Mesothelial cell of epicardium (in vitro differentiated cells): ENCODE measurements at regions not wholly inside any gene's neighbourhood (a gene's known extent, or its start where the extent isn't known, plus 50 kb on each side); places are given as distances from the start of the nearest gene placed in this dataset.

Experiments
- DNase-seq, 2 experiments: peaks; one replicate each; pipeline ENCODE4 v3.0.0; 2021; ENCODE audit warnings: low spot score in 2 of 2; ENCODE audit not compliant: unreplicated experiment in 2 of 2
- H3K27ac Mint-ChIP-seq: 2 replicates; pipeline ENCODE4 v1.8.0; 2021; ENCODE audit warnings: mixed read lengths
- H3K27me3 Mint-ChIP-seq: 2 replicates; pipeline ENCODE4 v1.8.0; 2021; ENCODE audit warnings: low read depth, mixed read lengths
- H3K36me3 Mint-ChIP-seq: 2 replicates; pipeline ENCODE4 v1.8.0; 2021; ENCODE audit warnings: mixed read lengths
- H3K4me1 Mint-ChIP-seq: 2 replicates; pipeline ENCODE4 v1.8.0; 2021; ENCODE audit warnings: mixed read lengths
- H3K4me3 Mint-ChIP-seq: 2 replicates; pipeline ENCODE4 v1.8.0; 2021; ENCODE audit warnings: mild to moderate bottlenecking, moderate library complexity, mixed read lengths
- H3K9me3 Mint-ChIP-seq: 2 replicates; pipeline ENCODE4 v1.8.0; 2021; ENCODE audit warnings: mixed read lengths
- TF ChIP-seq, protein P1 (sequence below): fragments of 200-600 bp; sonication (generic); IDR thresholded peaks from one replicate; pipeline ENCODE4 v1.5.0; 2021; ENCODE audit warnings: antibody characterized with exemption; ENCODE audit not compliant: unreplicated experiment

DNA sequence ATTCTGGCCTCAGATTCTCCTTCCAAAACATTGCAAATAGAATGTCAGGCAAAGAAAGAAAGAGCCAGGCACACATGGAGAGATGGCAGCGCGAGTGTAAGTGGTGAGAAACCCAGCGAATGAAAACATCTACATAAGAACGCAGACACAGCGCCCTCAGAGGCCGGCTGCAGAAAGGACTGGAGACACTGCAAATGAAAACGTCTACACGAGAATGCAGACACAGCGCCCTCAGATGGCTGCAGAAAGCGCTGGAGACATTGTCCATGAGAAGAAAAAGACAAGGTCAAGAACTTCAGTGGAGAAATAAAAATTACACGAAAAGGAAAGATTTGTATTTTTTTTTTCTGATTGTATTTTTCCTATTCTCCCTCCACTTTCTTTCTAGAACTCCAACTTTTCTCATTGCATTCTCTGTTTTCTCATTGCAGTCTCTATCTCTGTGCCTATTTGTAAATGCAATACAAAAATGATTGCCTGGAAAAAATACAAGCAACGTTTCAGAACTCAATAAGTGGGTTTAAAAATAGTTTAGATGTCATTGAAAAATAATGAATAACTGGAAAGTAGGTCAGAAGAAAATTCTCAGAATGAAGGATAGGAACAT is 117.9 kb upstream of the LPCAT1 start:
- H3K4me3 Mint-ChIP-seq = no peak overlapping the region
- peak in 1 of 2 experiments; percentile 67 for DNase-seq
- H3K27ac Mint-ChIP-seq = no peak overlapping the region
- no peaks in the 10 kb centered on the region for H3K9me3 Mint-ChIP-seq
- TF ChIP-seq, protein P1, sequence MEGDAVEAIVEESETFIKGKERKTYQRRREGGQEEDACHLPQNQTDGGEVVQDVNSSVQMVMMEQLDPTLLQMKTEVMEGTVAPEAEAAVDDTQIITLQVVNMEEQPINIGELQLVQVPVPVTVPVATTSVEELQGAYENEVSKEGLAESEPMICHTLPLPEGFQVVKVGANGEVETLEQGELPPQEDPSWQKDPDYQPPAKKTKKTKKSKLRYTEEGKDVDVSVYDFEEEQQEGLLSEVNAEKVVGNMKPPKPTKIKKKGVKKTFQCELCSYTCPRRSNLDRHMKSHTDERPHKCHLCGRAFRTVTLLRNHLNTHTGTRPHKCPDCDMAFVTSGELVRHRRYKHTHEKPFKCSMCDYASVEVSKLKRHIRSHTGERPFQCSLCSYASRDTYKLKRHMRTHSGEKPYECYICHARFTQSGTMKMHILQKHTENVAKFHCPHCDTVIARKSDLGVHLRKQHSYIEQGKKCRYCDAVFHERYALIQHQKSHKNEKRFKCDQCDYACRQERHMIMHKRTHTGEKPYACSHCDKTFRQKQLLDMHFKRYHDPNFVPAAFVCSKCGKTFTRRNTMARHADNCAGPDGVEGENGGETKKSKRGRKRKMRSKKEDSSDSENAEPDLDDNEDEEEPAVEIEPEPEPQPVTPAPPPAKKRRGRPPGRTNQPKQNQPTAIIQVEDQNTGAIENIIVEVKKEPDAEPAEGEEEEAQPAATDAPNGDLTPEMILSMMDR = peak; percentile 37
- peaks cover 14% of the 10 kb centered on the region for H3K4me1 Mint-ChIP-seq
- no peaks in the 10 kb centered on the region for H3K36me3 Mint-ChIP-seq
- peaks cover 48% of the 10 kb centered on the region for H3K27me3 Mint-ChIP-seq

DNA sequence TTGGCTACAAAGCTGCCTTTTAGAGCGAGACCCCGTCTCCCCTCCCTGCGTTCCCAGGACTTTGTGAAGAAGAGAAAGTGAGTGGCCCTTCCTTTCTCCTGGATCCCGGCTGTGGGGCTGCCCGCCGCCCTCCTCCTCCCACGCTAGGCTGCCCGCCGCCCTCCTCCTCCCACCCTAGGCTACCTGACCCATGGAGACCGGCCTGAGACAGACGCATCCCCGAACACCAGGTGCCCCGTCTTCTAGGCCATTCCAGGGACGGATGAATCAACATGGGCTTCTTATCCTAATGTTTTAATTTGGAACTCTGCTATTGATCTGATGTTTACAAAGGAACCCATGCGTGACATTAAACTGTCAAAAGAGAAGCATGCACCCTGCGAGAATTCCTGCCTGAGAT is 117.3 kb upstream of the LPCAT1 start:
- Mint-ChIP-seq H3K27me3 (peaks cover 47% of the 10 kb centered on the region), H3K36me3 (no peaks in the 10 kb centered on the region), H3K4me3 (no peak overlapping the region), H3K27ac (no peak overlapping the region), H3K4me1 (peaks cover 14% of the 10 kb centered on the region), H3K9me3 (no peaks in the 10 kb centered on the region)
- TF ChIP-seq, protein P1 = no peak
- DNase-seq = no peak

DNA sequence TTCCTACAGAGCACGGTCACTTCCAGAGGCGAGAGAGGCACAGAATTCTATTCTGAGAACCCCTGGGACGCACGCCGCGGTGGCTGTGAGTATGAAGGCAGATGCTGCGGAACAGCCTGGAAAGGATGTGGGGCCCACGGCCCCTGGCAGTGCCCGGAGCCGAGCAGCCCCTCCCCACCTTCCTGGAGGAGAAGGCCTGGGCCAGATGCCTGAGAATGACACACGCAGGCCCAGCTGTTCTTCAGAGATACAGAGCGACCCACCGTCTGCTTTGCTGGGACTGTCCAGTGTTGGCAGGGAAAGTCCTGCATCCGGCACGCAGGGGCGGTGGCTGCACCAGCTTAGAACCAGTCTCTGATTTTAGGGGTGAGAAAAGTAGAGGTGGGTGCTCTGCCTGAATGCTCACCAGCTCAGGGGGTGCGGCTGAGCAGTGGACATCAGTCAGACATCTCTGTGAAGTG is 116.7 kb upstream of the LPCAT1 start:
- Mint-ChIP-seq H3K4me1 (peaks cover 14% of the 10 kb centered on the region), H3K36me3 (no peaks in the 10 kb centered on the region), H3K9me3 (no peaks in the 10 kb centered on the region), H3K4me3 (no peak overlapping the region), H3K27me3 (peaks cover 44% of the 10 kb centered on the region), H3K27ac (no peak overlapping the region)
- TF ChIP-seq, protein P1 = no peak
- DNase-seq = no peak

DNA sequence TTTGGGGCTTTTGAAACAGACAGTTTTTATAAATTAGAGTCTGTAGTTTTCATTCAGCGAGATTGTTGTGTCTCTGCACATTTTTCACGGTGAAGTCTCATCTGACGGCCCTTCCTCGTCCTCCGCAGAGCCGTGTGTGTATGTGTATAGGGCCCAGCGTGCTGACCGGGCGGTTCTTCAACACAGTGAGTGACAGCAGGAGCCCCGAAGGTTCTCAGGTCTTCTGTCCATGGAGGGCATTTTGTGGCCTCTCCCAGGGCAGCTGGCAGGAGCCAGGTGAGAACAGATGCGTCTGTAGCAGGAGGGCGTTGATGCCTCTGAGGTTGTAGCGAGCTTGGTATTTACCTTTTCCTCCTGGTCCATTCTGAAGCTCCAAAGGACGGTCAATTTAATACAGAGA is 116.0 kb upstream of the LPCAT1 start:
- H3K36me3 Mint-ChIP-seq = no peaks in the 10 kb centered on the region
- DNase-seq = no peak
- H3K27me3 Mint-ChIP-seq = peaks cover 37% of the 10 kb centered on the region
- H3K27ac Mint-ChIP-seq = no peak overlapping the region
- H3K9me3 Mint-ChIP-seq = no peaks in the 10 kb centered on the region
- H3K4me1 Mint-ChIP-seq = peaks cover 13% of the 10 kb centered on the region
- H3K4me3 Mint-ChIP-seq = no peak overlapping the region
- TF ChIP-seq, protein P1 = no peak

DNA sequence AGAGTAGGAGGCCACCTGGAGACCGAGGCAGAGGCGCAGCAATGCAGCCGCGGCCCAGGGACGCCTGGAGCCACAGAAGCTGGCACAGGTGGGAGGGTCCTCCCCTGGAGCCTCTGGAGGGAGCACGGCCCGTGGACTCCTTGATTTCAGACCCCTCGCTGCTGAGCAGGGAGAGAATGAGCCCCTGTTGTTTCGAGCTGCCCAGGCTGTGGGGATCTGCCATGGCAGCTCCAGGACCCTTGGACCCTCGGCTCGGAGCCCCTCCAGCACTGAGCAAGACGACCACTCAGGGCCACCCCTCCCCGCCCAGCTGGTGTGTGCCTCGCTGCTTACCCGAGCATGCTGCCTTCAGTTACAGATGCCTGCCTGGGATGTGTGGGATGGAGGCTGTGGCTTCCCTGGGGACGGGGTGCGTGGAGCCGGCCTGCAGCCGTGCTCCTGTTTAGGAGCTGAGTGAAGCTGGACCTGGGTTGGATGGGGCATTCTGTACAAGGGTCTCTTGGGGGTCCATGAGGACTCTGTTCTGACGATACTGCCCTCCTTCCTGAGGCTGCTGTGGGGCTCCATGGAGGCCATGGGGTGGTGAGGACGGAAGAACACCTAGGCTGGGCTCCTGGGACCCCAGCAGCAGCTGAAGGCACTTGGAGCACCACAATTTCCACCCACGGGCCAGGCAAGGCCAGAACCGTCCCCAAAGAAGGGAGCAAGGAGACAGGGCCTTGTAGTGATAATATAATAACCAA is 115.1 kb upstream of the LPCAT1 start:
- no peak overlapping the region for H3K27ac Mint-ChIP-seq
- H3K27me3 Mint-ChIP-seq = peaks cover 31% of the 10 kb centered on the region
- peaks cover 15% of the 10 kb centered on the region for H3K4me1 Mint-ChIP-seq
- no peak overlapping the region for H3K4me3 Mint-ChIP-seq
- TF ChIP-seq, protein P1 = no peak
- H3K9me3 Mint-ChIP-seq = no peaks in the 10 kb centered on the region
- H3K36me3 Mint-ChIP-seq = no peaks in the 10 kb centered on the region
- DNase-seq = no peak
